ENCODE measurements at regions not wholly inside any gene's neighbourhood (a gene's known extent, or its start where the extent isn't known, plus 50 kb on each side); places are given as distances from the start of the nearest gene placed in this dataset.

DNA sequence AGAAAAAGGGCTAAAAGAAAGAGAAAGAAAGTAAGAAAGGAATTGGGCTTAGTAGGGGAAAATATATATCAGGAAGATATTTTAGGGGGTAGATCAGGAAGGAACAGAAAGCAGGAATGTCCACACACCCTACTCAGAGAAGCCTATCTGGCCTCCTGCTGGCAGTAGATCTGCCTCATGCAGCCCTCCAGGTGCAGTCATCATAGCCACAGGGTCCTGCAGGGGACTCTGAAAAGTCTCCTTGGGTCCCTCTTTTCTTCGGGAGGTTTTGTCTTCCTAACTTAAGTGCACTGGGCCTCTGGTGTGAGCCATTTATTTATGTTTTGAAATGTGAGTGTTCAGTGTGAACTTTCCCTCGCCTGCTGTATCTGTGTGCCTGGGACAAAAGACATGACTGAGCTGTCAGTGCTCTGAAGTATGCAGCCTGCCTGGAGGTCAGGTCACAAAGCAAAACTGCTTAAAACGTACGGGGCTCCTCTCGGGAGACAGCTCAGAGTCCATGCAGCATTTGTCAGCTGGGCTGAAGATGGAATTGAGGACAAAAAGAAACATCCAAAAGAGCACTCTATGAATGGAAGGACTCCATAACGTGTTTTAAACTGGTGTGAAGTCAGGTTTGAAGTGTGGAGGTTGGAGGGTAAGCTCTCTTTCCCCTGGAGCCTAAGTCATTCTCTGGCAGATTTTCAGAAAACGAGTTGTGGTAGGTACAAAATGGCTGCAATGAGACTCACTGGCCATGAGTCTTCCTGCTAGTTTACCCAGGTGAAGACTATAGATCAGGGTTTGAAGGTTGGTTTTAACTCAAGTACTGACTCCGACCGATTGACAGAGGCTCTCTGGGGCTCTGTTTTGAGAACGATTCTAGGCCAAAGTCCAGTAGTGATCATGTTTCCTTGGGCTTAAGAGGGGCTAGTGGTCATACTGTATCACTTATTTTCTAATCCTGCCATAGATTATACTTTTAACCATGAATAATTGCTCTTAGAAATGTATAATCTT lies 151.8 kb upstream of the GDNF start:
- Histone ChIP-seq H3K9ac (ENCODE audit: low read length) (no peak overlapping the region), H4K20me1 (ENCODE audit: insufficient read depth) (no peaks in the 10 kb centered on the region), H3K9me3 (ENCODE audit: control insufficient read depth in 1 of 2, insufficient read depth in 1 of 2, low read depth in 1 of 2, low read length in 2 of 2) (no peaks in the 10 kb centered on the region), H3K4me2 (ENCODE audit: low read length) (no peak overlapping the region), H3K27ac (ENCODE audit: low read depth, low read length) (no peak overlapping the region), H3K4me3 (replicated peaks in 1 of 2; ENCODE audit: low read depth in 1 of 2, low read length in 2 of 2) (no peak overlapping the region), H3K79me2 (ENCODE audit: insufficient read depth, low read length) (no peaks in the 10 kb centered on the region), H3K36me3 (ENCODE audit: control insufficient read depth in 1 of 2, insufficient read depth in 2 of 2, low read length in 2 of 2) (no peaks in the 10 kb centered on the region), H3K27me3 (ENCODE audit: insufficient read depth, low read length) (peaks cover 42% of the 10 kb centered on the region), H2AFZ (ENCODE audit: low read depth, low read length, poor library complexity, severe bottlenecking) (no peak overlapping the region), H3K4me1 (ENCODE audit: control insufficient read depth in 1 of 2, insufficient read depth in 2 of 2, low read length in 2 of 2) (no peaks in the 10 kb centered on the region), H3K9me2 (ENCODE audit: insufficient read depth) (no peaks in the 10 kb centered on the region)
- ChIA-PET CTCF (no interaction called here), RAD21 (ENCODE audit: low non-redundant PET in 1 of 2, low total read pairs in 2 of 2, uncharacterized antibody in 2 of 2, unreplicated experiment in 2 of 2) (no interaction called here), POLR2A (no interaction called here)
- no peak for ATAC-seq
- BruUV-seq (replicated peaks): no TSS peak
- TF ChIP-seq, protein P1, sequence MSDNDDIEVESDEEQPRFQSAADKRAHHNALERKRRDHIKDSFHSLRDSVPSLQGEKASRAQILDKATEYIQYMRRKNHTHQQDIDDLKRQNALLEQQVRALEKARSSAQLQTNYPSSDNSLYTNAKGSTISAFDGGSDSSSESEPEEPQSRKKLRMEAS (IDR thresholded peaks at IDR 0.05): no peak
- TF ChIP-seq, protein P2, sequence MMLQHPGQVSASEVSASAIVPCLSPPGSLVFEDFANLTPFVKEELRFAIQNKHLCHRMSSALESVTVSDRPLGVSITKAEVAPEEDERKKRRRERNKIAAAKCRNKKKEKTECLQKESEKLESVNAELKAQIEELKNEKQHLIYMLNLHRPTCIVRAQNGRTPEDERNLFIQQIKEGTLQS (IDR thresholded peaks at IDR 0.05): no peak
- TF ChIP-seq YY1 (IDR thresholded peaks at IDR 0.05; ENCODE audit: extremely low read depth, insufficient replicate concordance, low read depth, low read length) (no peak), POLR2A (IDR thresholded peaks at IDR 0.05; ENCODE audit: borderline replicate concordance, extremely low read depth, insufficient read depth, insufficient read length) (no peak), POLR2AphosphoS5 (IDR thresholded peaks at IDR 0.05; ENCODE audit: low read depth, low read length) (no peak), RAD21 (IDR thresholded peaks at IDR 0.05; ENCODE audit: low read depth) (no peak), CEBPB (IDR thresholded peaks at IDR 0.05; ENCODE audit: low read depth) (no peak), SRF (IDR thresholded peaks at IDR 0.05; ENCODE audit: low read depth) (no peak), CBX3 (IDR thresholded peaks at IDR 0.05; ENCODE audit: low read depth) (no peak), TCF7L2 (IDR thresholded peaks at IDR 0.05; ENCODE audit: borderline replicate concordance, extremely low read depth, insufficient read depth, insufficient read length) (no peak), EGR1 (IDR thresholded peaks at IDR 0.05; ENCODE audit: low read depth) (no peak), SP1 (IDR thresholded peaks at IDR 0.05; ENCODE audit: low read depth) (no peak)
- TF ChIP-seq, protein P3, sequence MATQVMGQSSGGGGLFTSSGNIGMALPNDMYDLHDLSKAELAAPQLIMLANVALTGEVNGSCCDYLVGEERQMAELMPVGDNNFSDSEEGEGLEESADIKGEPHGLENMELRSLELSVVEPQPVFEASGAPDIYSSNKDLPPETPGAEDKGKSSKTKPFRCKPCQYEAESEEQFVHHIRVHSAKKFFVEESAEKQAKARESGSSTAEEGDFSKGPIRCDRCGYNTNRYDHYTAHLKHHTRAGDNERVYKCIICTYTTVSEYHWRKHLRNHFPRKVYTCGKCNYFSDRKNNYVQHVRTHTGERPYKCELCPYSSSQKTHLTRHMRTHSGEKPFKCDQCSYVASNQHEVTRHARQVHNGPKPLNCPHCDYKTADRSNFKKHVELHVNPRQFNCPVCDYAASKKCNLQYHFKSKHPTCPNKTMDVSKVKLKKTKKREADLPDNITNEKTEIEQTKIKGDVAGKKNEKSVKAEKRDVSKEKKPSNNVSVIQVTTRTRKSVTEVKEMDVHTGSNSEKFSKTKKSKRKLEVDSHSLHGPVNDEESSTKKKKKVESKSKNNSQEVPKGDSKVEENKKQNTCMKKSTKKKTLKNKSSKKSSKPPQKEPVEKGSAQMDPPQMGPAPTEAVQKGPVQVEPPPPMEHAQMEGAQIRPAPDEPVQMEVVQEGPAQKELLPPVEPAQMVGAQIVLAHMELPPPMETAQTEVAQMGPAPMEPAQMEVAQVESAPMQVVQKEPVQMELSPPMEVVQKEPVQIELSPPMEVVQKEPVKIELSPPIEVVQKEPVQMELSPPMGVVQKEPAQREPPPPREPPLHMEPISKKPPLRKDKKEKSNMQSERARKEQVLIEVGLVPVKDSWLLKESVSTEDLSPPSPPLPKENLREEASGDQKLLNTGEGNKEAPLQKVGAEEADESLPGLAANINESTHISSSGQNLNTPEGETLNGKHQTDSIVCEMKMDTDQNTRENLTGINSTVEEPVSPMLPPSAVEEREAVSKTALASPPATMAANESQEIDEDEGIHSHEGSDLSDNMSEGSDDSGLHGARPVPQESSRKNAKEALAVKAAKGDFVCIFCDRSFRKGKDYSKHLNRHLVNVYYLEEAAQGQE (IDR thresholded peaks at IDR 0.05; ENCODE audit: low read depth): no peak
- DNase-seq (ENCODE audit: low read depth, low spot score): no peak
- intact Hi-C loops (cut with micrococcal nuclease): no loop called here
